ENCODE measurements at regions not wholly inside any gene's neighbourhood (a gene's known extent, or its start where the extent isn't known, plus 50 kb on each side); places are given as distances from the start of the nearest gene placed in this dataset.

DNA sequence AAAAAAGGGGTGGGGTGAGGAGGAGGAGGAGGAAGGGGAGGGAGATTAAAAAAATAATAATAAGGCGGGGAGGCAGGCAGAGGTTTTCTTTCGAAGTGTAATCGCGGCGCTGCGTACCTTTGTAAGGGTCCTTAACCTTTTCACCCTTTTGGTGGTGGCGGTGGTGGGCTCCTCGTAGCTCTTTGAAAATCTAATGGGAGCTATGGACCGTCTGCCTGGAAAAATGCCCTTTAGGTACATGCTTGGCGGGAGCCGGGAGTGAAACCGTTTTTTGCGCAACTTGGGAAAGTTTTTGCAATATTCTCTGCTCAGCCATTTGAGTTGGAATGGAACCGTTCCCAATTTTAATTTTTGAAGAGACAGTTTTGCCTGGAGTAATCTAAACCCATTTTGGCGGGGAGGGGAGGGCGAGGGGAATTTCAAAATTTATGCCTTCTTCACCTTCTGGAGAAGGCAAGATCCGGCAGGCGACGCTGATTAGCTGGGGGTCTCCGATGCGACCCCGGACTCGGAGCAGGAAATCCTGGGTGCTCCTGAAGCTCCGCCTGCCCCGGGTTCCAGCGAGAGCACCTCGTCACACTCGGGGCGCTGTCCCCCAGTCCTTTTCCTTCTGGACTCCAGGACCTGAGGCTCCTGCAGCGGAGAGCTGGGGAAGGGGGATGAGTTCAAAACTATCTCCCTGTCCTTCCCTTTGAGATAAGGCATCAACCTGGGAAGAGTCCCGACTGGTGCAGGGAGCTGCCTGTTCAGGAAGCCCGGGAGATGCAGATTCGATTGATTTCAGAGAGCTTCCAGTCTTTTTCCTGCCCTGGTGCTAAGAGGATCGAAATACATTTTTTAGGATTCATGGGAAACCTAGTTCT is 74.6 kb upstream of the TBX5 start:
- Mint-ChIP-seq H3K27me3 (peaks cover 73% of the 10 kb centered on the region), H3K4me1 (peaks cover 6% of the 10 kb centered on the region)

DNA sequence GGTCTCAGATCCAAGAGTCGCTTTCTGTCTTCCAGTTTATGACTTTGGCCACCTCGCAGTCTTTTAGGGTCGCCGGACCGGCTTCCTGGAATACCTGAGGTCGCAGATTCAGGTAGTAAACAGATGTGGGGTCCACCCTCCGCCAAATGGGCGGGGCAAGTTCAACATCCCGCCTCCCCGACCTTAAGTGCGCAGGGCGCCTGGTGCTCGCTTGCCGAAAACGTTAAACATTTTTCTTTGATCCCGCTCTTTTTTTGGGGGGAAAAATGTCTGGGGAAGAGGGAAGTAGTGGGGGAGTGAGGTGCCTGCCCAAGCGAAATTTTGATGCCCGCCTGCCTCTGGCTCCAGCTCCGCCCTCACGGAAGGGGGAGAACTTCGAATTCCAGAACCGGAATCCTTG is 73.9 kb upstream of the TBX5 start:
- Mint-ChIP-seq H3K9me3 (no peaks in the 10 kb centered on the region), H3K4me1 (peaks cover 6% of the 10 kb centered on the region), H3K4me3 (peak overlapping the region; percentile 56), H3K27me3 (peaks cover 81% of the 10 kb centered on the region), H3K36me3 (no peaks in the 10 kb centered on the region), H3K27ac (no peak overlapping the region)
- no peak for DNase-seq

More for the DNA sequence above, 74.6 kb upstream of the TBX5 start:
- DNase-seq, result no peak
- Mint-ChIP-seq H3K36me3 (no peaks in the 10 kb centered on the region), H3K9me3 (no peaks in the 10 kb centered on the region), H3K27ac (no peak overlapping the region), H3K4me3 (no peak overlapping the region)

DNA sequence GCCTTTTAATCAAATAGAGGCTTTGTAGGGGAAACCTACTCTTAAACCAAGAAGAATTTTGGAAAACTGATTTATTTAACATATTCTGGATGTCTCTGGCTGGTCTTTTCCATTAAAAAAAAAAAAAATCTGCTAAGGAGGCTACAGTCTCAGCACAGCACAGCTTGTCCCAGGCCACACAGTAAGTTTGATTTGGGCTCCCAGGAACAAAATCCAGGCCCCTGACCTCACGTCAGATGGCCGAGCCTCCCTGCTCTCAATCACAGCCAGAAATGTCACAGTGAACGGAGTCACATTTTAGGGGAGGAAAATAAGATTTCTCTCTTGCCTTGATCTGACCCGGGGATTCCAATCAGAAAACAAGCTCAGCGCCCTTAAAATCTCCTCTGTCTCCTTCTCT is 72.9 kb upstream of the TBX5 start:
- Mint-ChIP-seq H3K27ac (no peak overlapping the region), H3K36me3 (no peaks in the 10 kb centered on the region)

DNA sequence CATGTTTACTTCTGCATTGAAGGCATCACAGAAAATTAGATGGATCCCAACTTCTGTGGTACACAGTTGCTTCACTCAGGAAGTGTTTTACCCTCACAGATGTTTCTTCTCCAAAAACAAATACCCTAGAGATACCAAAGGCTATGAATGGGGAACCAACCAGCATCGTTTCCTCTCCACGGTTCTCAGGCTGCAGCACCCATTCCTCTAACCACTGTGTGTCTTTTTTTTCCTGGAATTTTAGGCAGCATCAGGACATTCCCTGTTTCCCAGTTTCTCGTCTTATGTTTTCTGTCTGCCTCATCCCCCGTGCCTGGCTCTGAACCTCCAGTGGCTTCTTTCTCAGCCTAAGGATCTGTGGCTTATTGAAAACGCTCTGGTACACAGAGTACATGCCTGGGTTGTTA is 72.0 kb upstream of the TBX5 start:
- no peak overlapping the region for H3K27ac Mint-ChIP-seq
- peaks cover 79% of the 10 kb centered on the region for H3K27me3 Mint-ChIP-seq
- no peaks in the 10 kb centered on the region for H3K36me3 Mint-ChIP-seq
- peaks cover 6% of the 10 kb centered on the region for H3K4me1 Mint-ChIP-seq
- no peaks in the 10 kb centered on the region for H3K9me3 Mint-ChIP-seq
- H3K4me3 Mint-ChIP-seq, result no peak overlapping the region
- no peak for DNase-seq

More for the DNA sequence above, 72.9 kb upstream of the TBX5 start:
- Mint-ChIP-seq H3K4me3 (no peak overlapping the region), H3K27me3 (peaks cover 83% of the 10 kb centered on the region), H3K9me3 (no peaks in the 10 kb centered on the region), H3K4me1 (peaks cover 6% of the 10 kb centered on the region)
- DNase-seq, result no peak

DNA sequence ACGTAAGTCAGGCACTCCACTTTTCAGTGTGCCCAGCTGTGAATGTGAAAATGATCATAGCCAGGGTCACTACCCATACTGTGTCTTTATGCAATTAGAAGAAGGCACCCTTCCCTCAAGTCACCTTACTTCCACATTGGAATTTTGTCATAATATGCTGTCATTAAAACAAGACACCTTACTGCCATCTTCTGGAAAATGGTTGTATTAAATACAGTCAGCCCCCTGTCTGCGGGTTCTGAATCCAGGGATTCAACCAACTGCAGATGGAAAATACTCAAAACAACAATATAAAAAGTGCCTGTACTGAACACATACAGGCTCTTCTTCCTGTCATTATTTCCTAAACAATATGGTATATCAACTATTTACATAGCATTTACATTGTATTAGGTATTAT is 70.2 kb upstream of the TBX5 start:
- no peak for DNase-seq
- peaks cover 66% of the 10 kb centered on the region for H3K27me3 Mint-ChIP-seq
- no peaks in the 10 kb centered on the region for H3K36me3 Mint-ChIP-seq
- no peak overlapping the region for H3K4me3 Mint-ChIP-seq
- H3K4me1 Mint-ChIP-seq, result peaks cover 3% of the 10 kb centered on the region
- H3K27ac Mint-ChIP-seq, result no peak overlapping the region
- no peaks in the 10 kb centered on the region for H3K9me3 Mint-ChIP-seq

DNA sequence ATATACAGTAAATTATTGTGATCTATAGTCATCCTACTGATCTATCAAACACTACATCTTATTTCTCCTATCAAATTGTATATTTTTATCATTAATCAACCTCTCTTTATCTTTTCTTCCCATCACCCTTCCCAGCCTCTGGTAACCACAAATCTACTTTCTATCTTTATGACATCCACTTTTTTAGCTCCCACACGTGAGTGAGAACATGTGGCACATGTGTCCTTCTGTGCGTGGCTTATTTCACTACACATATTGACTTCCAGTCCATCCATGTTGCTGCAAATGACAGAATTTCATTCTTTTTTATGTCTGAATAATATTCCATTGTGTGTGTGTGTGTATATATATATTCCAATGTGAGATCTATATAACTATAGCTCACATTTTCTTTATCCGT is 67.8 kb upstream of the TBX5 start:
- H3K36me3 Mint-ChIP-seq, result no peaks in the 10 kb centered on the region
- no peaks in the 10 kb centered on the region for H3K9me3 Mint-ChIP-seq
- no peak for DNase-seq
- H3K27me3 Mint-ChIP-seq, result peaks cover 47% of the 10 kb centered on the region
- no peaks in the 10 kb centered on the region for H3K4me1 Mint-ChIP-seq
- no peak overlapping the region for H3K27ac Mint-ChIP-seq
- H3K4me3 Mint-ChIP-seq, result no peak overlapping the region

DNA sequence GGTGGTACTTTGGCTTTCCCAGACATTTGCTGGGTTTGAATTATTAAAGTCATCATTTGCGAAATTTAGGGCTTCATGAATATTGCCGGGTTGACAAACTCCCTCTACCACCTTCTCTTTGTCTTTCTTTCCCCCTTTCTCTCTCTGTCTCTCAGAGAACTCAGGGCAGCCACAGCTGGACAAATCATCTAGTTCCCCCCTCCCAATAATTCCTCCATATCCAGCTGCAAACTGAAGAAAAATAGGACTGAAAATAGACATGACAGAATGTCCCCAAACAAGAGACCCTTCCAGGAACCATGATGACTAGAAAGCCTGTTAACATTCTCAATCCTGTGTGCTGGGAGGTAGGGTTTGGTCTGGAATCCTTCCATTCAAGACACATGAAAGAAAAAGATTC is 67.1 kb upstream of the TBX5 start:
- H3K27me3 Mint-ChIP-seq, result peaks cover 43% of the 10 kb centered on the region
- H3K4me1 Mint-ChIP-seq, result no peaks in the 10 kb centered on the region
- no peak overlapping the region for H3K4me3 Mint-ChIP-seq
- H3K36me3 Mint-ChIP-seq, result no peaks in the 10 kb centered on the region
- H3K27ac Mint-ChIP-seq, result no peak overlapping the region
- no peaks in the 10 kb centered on the region for H3K9me3 Mint-ChIP-seq
- DNase-seq, result no peak

DNA sequence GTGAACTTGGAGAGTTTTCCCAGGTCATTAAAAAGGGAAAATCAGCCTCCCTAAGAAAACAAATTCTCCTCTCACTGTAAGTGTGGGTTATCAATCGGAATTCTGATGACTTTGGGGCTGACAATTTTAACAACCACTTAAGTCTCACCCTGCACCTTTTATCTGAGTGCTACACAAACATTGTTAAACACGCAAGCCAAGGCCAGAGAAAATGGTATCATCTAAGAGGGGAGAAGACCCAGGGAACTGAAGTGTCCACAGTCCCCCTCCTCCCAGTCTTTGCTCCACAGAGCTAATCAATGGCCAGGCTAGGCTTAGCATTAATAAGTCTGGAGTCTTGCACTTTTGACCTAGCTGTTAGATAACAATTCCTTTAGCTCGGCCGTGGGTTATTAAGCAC is 51.7 kb upstream of the TBX5 start:
- H3K27ac Mint-ChIP-seq, result no peak overlapping the region
- peaks cover 25% of the 10 kb centered on the region for H3K27me3 Mint-ChIP-seq
- no peaks in the 10 kb centered on the region for H3K4me1 Mint-ChIP-seq
- H3K4me3 Mint-ChIP-seq, result no peak overlapping the region
- DNase-seq, result no peak
- H3K9me3 Mint-ChIP-seq, result no peaks in the 10 kb centered on the region
- no peaks in the 10 kb centered on the region for H3K36me3 Mint-ChIP-seq

Measured in activated naive CD8-positive, alpha-beta T cell treated with anti-CD3 and anti-CD28 coated beads for 36 hours (primary cell).